ACHN (cell line): ENCODE measurements at regions not wholly inside any gene's neighbourhood (a gene's known extent, or its start where the extent isn't known, plus 50 kb on each side); places are given as distances from the start of the nearest gene placed in this dataset.

ENCODE experiments used
- DNase-seq: peaks from one replicate; pipeline ENCODE4 v3.0.0-alpha.2; 2015
- in situ Hi-C: cut with HindIII; loops from 2 replicates; pipeline ENCODE4 v1.10.0; 2017; ENCODE audit warnings: low sequenced_read_pairs, low pct_ligation_motif_present, low pct_unique_long_range_greater_than_20kb

- DNase-seq, result no peak
- in situ Hi-C loops, result no loop called here
These were observed 179.8 kb upstream of the EDIL3 start for GRCh38 chr5:84564321-84565075.

GRCh38 chr5:84550222-84550621 is 165.5 kb upstream of the EDIL3 start:
- in situ Hi-C loops, result no loop called here
- no peak for DNase-seq

DNA sequence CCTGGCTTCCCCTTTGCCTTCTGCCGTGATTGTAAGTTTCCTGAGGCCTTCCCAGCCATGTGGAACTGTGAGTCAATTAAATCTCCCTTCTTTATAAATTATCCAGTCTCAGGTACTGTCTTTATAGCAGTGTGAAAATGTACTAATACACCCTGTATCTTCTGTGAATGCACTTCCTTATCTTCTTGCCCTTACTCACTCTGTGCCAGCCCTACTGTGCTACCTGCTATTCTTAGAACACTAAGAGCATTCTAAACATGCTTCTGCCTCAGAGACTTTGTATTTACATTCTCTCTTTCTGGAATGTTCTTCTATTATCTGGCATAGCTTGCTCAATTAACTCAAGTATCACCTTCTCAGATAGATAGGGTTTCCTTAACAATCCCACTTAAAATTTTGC is 164.4 kb upstream of the EDIL3 start:
- no peak for DNase-seq
- in situ Hi-C loops, result no loop called here

- DNase-seq, result no peak
- in situ Hi-C loops, result no loop called here
These were observed 162.0 kb upstream of the EDIL3 start for GRCh38 chr5:84546686-84547085.

- DNase-seq, result no peak
These were observed 152.1 kb upstream of the EDIL3 start for GRCh38 chr5:84536797-84537196.

GRCh38 chr5:84535281-84535680 is 150.6 kb upstream of the EDIL3 start:
- no peak for DNase-seq
- in situ Hi-C loops, result no loop called here

More at GRCh38 chr5:84536797-84537196, 152.1 kb upstream of the EDIL3 start:
- in situ Hi-C loops, result no loop called here

DNA sequence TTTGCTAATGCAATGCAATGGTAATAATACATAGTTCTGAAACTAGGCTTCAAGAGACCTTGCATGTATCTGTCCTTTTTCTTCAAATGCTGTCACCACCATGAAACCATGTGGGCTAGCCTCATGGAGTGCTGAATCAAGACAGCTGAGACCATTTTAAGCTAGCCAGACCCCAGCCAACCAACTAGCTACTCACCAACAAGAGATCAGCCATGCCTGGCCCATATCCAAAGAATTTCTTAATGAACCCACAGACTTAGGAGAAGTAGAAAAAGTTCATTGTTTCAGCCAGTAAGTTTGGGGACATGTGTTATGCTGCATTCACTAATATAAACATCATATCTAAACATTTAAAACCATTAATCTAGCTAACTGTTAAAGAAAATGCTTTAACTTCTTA is 139.8 kb upstream of the EDIL3 start:
- no peak for DNase-seq
- in situ Hi-C loops, result no loop called here

DNA sequence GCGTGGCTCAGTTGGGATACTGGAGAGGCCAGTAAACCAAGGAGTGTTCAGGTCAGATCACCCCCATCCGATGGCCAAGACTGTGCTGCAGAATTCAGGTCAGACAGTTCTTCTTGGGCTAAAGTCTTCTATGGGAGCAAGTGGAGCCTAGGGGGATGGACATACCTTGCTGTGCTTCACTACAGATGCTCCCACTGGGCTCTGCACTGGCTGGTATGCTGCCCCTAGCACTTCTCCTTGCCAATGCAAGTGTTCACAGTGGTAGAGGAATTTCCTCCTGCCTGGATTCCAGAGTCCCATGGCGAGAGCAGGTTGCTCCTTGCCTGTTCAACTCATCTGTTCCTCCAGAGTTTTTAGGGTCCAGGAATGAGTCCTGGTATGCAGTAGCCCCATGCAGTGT is 134.2 kb upstream of the EDIL3 start:
- in situ Hi-C loops, result no loop called here
- DNase-seq, result no peak

- no peak for DNase-seq
- in situ Hi-C loops, result no loop called here
These were observed 133.7 kb upstream of the EDIL3 start for GRCh38 chr5:84518370-84518769.

GRCh38 chr5:84506625-84507024 is 121.9 kb upstream of the EDIL3 start:
- DNase-seq, result no peak
- in situ Hi-C loops, result no loop called here

DNA sequence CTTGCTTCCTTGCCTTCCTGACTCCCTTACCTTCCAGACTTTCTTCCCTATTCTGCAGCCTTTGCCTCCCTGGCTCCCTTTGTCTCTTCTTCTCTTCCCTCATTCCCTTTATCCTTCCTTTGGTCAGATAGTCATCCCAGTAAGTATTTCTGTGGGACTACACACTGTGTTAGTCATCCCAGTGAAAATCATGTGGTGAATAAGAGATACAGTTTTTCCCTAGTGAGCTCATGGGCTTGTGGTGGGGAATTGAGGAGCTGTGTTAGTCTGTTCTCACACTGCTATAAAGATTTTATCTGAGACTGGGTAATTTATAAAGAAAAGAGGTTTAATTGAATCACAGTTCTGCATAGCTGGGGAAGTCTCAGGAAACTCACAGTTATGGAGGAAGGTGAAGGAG is 109.8 kb upstream of the EDIL3 start:
- peak; percentile 53 for DNase-seq
- in situ Hi-C loops, result no loop called here

GRCh38 chr5:84487963-84488362 is 103.3 kb upstream of the EDIL3 start:
- no peak for DNase-seq
- in situ Hi-C loops, result no loop called here

DNA sequence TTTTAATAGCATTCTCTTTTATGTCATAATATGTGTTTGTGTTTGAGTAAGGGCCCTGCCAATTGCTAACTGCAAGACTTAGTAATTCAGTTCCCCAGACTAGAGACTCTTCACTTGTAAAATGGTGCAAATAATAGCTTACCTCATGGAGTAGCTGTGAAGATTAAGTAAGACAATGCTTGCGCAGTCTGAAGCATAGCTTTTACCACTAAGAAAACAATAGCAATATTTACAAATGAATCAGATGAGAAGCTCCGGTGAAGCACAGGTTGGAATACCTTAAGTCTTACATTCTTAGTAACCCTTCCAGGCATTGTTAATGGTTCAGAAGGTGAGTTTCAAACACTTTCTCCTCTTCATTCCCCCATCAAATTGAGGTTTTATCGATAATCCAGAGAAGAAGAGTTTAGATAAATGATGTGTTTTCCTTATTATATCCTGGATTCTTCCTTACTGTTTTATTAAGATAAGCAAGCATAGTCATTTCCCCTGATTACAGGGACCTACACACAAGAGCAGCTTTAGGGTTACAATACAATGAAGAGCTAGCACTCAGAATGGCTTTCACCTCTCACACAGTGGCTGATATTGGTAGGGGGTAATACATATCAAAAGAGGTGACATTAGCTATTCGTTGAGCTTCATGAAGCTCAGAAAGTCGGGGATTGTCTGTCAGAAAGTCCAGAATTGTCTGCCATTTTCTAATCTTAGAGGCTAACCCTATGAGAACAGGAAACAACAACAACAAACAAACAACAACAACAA is 96.4 kb upstream of the EDIL3 start:
- in situ Hi-C loops, result no loop called here

DNA sequence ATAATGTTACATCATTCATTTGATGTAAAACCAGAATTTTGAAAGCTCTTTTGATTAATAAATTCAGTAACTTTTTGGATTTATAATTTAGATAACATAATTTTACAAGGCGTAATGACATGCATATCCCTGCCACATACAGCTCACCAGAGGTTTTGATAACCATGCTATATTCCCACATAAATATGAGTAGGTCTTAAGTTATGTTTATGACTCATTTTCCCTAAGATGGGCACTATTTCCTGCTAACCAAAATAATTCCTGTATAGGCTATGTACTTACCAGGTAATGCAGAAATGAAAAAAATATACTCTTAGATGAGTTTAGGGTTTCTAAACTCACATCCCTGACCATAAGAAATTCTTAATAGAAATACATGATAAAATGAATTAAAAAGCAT is 93.9 kb upstream of the EDIL3 start:
- DNase-seq, result no peak
- in situ Hi-C loops, result no loop called here

More for the DNA sequence above, 96.4 kb upstream of the EDIL3 start:
- no peak for DNase-seq

DNA sequence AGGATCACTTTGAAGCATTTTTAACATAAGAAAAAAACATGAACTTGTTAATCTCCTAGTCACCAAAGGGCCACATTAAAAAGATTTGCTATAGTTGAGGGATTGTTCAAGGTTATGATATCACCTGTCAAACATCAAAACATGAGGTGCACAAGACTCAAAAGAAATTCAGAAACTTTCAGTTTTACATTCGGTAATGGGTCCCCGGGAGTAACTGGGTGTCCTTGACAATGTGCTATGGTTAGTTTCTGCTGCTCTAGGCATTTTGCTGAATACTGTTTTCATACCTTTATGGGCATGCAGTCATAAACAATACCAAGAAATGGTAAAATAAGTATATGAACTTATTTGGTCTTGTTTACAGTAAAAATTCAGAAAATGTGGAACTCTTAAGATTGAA is 92.8 kb upstream of the EDIL3 start:
- in situ Hi-C loops, result no loop called here
- no peak for DNase-seq

GRCh38 chr5:84474126-84474525 is 89.4 kb upstream of the EDIL3 start:
- in situ Hi-C loops, result no loop called here

DNA sequence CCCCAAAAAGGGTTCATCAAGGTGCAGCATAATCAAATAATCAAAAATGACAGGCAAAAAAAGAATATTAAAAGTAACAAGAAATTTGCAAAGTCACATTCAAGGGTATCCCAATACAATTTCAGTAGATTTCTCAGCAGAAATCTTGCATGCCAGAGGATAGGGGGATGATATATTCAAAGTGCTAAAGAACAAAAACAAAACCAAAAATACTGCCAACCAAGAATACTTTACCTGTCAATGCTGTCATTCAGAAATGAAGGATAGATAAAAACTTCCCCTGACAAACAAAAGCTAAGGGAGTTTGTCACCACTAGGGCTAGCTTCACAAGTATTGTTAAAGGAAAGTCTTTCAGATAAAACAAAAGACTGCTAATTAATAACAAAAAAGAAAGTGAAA is 68.7 kb upstream of the EDIL3 start:
- no peak for DNase-seq
- in situ Hi-C loops, result no loop called here

More at GRCh38 chr5:84474126-84474525, 89.4 kb upstream of the EDIL3 start:
- DNase-seq, result no peak

- in situ Hi-C loops, result no loop called here
- peak; percentile 24 for DNase-seq
These were observed 66.1 kb upstream of the EDIL3 start for GRCh38 chr5:84450617-84451414.

DNA sequence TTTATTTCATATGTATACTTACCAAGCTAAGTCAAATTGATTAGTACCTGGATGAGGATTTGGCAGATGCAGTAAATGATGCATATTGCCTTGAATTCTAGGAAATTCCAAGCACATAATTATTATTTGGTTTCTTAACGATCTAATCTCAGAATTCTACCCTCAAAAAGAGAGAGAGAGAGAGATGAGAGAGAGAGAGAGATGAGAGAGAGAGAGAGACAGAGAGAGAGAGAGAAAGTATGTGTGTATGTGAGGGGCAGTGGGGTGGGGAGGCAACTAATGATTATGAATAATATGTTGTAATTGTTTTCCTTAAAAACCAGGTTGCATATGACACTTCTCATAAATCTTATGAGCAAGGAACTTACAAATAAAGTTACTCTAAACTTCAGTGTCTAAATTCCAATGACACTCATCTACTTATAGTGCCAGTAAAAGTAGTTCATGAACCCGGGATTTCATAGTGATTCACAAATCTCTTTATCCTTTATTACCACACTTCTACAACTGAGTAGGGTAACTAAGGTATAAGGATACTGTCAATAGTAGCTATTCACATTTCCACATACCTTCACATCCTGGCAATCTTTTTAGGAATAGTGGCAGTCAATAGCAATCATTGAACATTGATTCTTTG is 60.5 kb upstream of the EDIL3 start:
- DNase-seq, result no peak
- in situ Hi-C loops, result no loop called here
